Effector memory CD8-positive, alpha-beta T cell (primary cell): ENCODE measurements at regions not wholly inside any gene's neighbourhood (a gene's known extent, or its start where the extent isn't known, plus 50 kb on each side); places are given as distances from the start of the nearest gene placed in this dataset.

Source experiments
- ATAC-seq: fragments of 150-1000 bp; cut with Tn5 transposase; replicated peaks from 2 replicates; pipeline ENCODE4 v1.10.0; 2021; ENCODE audit warnings: mild to moderate bottlenecking, moderate library complexity
- DNase-seq, 3 experiments: peaks; one replicate each; pipeline ENCODE4 v3.0.0; 2021
- H3K27ac Mint-ChIP-seq, 2 donors: one replicate each; pipeline ENCODE4 v1.8.0; 2022; ENCODE audit warnings: mild to moderate bottlenecking in 2 of 2, mixed read lengths in 2 of 2, moderate library complexity in 2 of 2
- H3K27me3 Mint-ChIP-seq, 2 donors: one replicate each; pipeline ENCODE4 v1.8.0; 2022; ENCODE audit warnings: mixed read lengths in 2 of 2
- H3K36me3 Mint-ChIP-seq: one replicate; pipeline ENCODE4 v1.8.0; 2022; ENCODE audit warnings: mild to moderate bottlenecking, moderate library complexity, mixed read lengths; ENCODE audit not compliant: insufficient read depth
- H3K4me1 Mint-ChIP-seq, 2 donors: one replicate each; pipeline ENCODE4 v1.8.0; 2022; ENCODE audit warnings: low read depth in 2 of 2, mixed read lengths in 2 of 2
- H3K4me3 Mint-ChIP-seq, 2 donors: one replicate each; pipeline ENCODE4 v1.8.0; 2022; ENCODE audit warnings: mild to moderate bottlenecking in 2 of 2, mixed read lengths in 2 of 2, moderate library complexity in 2 of 2
- H3K9me3 Mint-ChIP-seq, 2 donors: one replicate each; pipeline ENCODE4 v1.8.0; 2022; ENCODE audit warnings: mixed read lengths in 2 of 2

DNA sequence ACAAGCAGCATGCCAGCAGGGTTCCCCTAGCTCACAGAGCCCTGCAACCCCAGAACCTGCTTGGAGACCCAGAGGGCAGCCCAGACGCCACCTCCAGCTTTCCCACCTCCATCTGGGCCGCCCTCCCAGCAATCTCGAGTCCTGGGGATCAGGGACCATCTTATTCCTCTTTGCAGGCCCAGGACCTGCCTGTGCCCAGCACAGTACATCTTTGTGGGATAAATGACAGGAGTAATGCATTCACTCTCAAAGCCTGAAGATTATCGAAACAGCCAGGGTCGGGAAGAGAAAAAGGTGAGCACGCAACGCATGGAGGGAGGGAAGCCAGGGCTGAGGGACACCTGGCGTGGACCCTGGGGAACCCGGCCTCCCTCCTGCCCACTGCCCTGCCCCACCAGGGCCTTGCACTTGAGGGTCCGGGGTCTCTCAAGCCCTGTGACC, 144.1 kb downstream of the NDUFA10 start:
- peak overlapping the region in 1 of 2 donors; percentile 35 for H3K27ac Mint-ChIP-seq
- DNase-seq = no peak
- H3K4me3 Mint-ChIP-seq = no peak overlapping the region
- ATAC-seq = no peak
- H3K27me3 Mint-ChIP-seq = peaks cover 16 to 36% of the 10 kb centered on the region in 2 donors
- H3K4me1 Mint-ChIP-seq = peaks cover 5 to 8% of the 10 kb centered on the region in 2 donors
- H3K9me3 Mint-ChIP-seq = peaks cover 0 to 18% of the 10 kb centered on the region in 2 donors
- no peaks in the 10 kb centered on the region for H3K36me3 Mint-ChIP-seq

GRCh38 chr2:239880396-239880795, 144.7 kb downstream of the NDUFA10 start:
- H3K4me3 Mint-ChIP-seq = no peak overlapping the region
- H3K36me3 Mint-ChIP-seq = no peaks in the 10 kb centered on the region
- H3K27me3 Mint-ChIP-seq = peaks cover 22 to 43% of the 10 kb centered on the region in 2 donors
- peaks cover 5 to 8% of the 10 kb centered on the region in 2 donors for H3K4me1 Mint-ChIP-seq
- DNase-seq = no peak
- ATAC-seq = no peak
- H3K27ac Mint-ChIP-seq = no peak overlapping the region
- peaks cover 0 to 13% of the 10 kb centered on the region in 2 donors for H3K9me3 Mint-ChIP-seq

GRCh38 chr2:239879423-239880084, 145.6 kb downstream of the NDUFA10 start:
- Mint-ChIP-seq H3K4me3 (no peak overlapping the region), H3K27ac (peak overlapping the region in 1 of 2 donors; percentile 51), H3K27me3 (peaks cover 25 to 51% of the 10 kb centered on the region in 2 donors), H3K36me3 (no peaks in the 10 kb centered on the region), H3K9me3 (peaks cover 0 to 6% of the 10 kb centered on the region in 2 donors), H3K4me1 (peaks cover 5 to 9% of the 10 kb centered on the region in 2 donors)
- DNase-seq = no peak
- ATAC-seq = no peak

DNA sequence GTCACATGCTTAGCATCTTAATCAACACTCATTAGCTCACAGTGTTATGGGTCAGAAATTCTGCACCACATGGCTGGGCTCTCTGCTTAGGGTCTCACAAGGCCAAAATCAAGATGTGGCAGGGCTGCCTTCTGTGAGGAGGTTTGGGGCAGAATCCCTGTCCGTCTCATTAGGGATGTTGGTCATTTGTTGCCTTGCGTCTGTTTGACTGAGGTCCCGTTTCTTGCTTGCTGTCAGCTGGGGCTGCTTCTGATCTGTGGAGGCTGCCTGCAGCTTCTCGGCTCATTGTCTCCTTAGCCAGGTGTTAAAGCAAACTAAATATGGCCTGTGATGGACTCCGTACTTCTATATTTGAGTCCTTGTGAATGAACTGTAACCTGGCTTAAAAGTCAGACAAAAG, 146.5 kb downstream of the NDUFA10 start:
- Mint-ChIP-seq H3K4me3 (no peak overlapping the region), H3K27me3 (peaks cover 27 to 59% of the 10 kb centered on the region in 2 donors), H3K9me3 (no peaks in the 10 kb centered on the region), H3K4me1 (peaks cover 5 to 10% of the 10 kb centered on the region in 2 donors), H3K27ac (no peak overlapping the region), H3K36me3 (no peaks in the 10 kb centered on the region)
- DNase-seq (no peak), ATAC-seq (no peak)

GRCh38 chr2:239876948-239877289, 148.2 kb downstream of the NDUFA10 start:
- H3K9me3 Mint-ChIP-seq = no peaks in the 10 kb centered on the region
- no peaks in the 10 kb centered on the region for H3K36me3 Mint-ChIP-seq
- ATAC-seq (no peak), DNase-seq (no peak)
- peaks cover 24 to 51% of the 10 kb centered on the region in 2 donors for H3K27me3 Mint-ChIP-seq
- H3K4me1 Mint-ChIP-seq = peaks cover 0 to 5% of the 10 kb centered on the region in 2 donors
- H3K4me3 Mint-ChIP-seq = no peak overlapping the region
- no peak overlapping the region for H3K27ac Mint-ChIP-seq

DNA sequence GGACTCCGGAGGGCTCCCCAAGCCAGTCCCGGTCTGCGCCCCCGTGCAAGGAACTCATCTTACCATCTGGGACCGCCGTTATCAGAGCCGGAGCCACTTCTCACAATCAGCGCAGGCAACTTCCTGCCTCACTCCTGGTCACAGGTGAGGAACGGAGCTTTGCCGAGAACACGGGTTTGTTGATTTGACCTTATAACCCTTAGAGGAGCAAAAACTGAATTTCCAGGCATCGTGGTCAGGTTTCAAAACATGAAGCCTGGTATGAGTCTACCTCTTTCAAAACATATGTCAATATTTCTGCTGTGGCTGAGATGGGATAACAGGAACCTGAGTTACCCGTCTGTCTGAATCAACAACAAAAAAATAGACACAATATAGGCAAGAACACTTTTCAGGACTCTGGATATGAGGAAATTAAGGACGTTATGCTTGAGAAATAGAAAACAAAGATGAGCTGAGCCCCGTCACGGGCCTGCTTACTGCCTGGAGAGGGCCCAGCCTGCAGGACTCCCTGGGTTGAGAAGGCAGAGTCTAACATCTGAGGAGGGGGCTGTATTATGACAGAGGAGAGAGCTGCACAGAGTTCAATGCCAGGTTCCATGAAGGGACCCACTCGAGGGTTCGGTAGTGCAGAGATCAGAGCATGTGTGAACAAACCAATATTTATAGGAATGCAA, 148.7 kb downstream of the NDUFA10 start:
- Mint-ChIP-seq H3K27ac (no peak overlapping the region), H3K4me1 (peaks cover 0 to 4% of the 10 kb centered on the region in 2 donors), H3K36me3 (no peaks in the 10 kb centered on the region), H3K27me3 (peaks cover 18 to 46% of the 10 kb centered on the region in 2 donors), H3K9me3 (no peaks in the 10 kb centered on the region), H3K4me3 (no peak overlapping the region)
- ATAC-seq (no peak), DNase-seq (no peak)

GRCh38 chr2:239874636-239875356, 150.3 kb downstream of the NDUFA10 start:
- Mint-ChIP-seq H3K4me1 (peaks cover 0 to 3% of the 10 kb centered on the region in 2 donors), H3K9me3 (no peaks in the 10 kb centered on the region), H3K4me3 (no peak overlapping the region), H3K27me3 (peaks cover 18 to 38% of the 10 kb centered on the region in 2 donors), H3K27ac (no peak overlapping the region), H3K36me3 (no peaks in the 10 kb centered on the region)
- no peak for DNase-seq
- no peak for ATAC-seq

GRCh38 chr2:239873656-239874635, 151.2 kb downstream of the NDUFA10 start:
- Mint-ChIP-seq H3K27ac (no peak overlapping the region), H3K27me3 (peaks cover 18 to 38% of the 10 kb centered on the region in 2 donors), H3K4me1 (peaks cover 0 to 1% of the 10 kb centered on the region in 2 donors), H3K36me3 (no peaks in the 10 kb centered on the region), H3K9me3 (no peaks in the 10 kb centered on the region), H3K4me3 (no peak overlapping the region)
- no peak for ATAC-seq
- DNase-seq = no peak

DNA sequence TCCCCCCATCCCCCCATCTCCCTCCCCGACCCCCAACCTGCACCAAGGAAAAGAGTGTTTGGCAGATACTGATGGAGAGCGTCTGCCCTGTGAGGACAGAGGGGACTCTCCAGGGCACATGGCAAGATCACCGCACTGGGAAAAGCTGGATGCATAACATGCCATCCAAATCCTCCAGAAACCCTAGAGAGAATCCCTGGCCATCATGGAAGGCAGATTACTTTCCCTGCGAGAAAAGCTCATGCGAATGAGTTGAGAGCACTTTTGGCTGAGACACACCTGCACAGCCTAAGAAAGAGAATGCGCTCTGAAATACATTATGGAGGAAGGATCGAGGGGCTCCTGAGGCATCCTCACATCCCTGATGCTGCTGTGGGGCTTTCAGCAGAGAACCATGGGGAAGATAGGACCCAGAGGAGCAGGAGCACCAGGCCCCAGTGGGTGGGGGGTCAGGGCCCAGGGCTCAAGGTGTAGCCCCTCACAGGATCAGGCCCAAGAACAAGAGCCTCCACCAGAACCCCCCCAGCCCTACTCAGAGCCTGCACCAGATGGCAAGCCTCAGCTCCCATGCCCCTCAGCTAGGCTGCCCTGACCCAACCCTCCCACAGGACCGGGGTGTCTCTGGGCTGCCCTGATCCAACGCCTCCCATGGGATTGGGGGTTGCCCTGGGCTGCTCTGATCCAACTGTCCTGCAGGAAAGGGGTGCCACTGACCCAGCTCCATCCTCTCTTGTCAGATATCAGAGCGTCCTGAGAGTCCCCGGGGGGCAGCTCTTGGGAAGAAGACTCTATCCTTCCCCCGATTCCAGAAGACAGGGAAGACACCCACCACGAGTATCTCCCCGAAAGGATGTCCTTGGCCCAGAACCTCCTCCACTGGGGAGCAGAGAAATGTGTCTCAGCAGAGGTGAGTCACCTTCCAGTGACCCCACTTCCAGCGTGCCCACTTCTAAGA, 153.4 kb downstream of the NDUFA10 start:
- ATAC-seq (no peak), DNase-seq (no peak)
- Mint-ChIP-seq H3K27me3 (peaks cover 18 to 30% of the 10 kb centered on the region in 2 donors), H3K4me3 (no peak overlapping the region), H3K4me1 (peaks cover 0 to 1% of the 10 kb centered on the region in 2 donors), H3K27ac (no peak overlapping the region), H3K9me3 (no peaks in the 10 kb centered on the region), H3K36me3 (no peaks in the 10 kb centered on the region)

DNA sequence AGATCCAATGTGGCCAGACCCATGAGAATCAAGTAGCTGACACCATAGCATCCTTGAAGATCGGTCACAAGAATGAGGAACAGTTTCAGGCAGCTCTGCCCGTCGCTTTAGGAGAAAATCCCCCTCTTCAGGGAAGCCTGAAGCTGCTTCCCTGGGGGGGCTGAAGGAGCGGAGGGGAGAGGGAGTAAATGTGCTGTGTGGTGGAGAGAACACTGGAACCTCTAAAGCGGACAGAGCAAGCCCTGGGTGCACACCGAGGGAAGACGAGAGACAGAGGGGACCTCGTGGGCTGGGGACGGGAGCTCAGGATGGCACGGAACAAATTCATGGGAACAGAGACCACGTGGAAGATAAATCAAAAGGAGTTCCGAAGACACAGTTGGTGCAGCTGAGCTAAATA, 154.3 kb downstream of the NDUFA10 start:
- Mint-ChIP-seq H3K27me3 (peaks cover 17 to 21% of the 10 kb centered on the region in 2 donors), H3K9me3 (no peaks in the 10 kb centered on the region), H3K27ac (no peak overlapping the region), H3K4me3 (no peak overlapping the region), H3K4me1 (peaks cover 0 to 1% of the 10 kb centered on the region in 2 donors), H3K36me3 (no peaks in the 10 kb centered on the region)
- no peak for DNase-seq
- no peak for ATAC-seq

DNA sequence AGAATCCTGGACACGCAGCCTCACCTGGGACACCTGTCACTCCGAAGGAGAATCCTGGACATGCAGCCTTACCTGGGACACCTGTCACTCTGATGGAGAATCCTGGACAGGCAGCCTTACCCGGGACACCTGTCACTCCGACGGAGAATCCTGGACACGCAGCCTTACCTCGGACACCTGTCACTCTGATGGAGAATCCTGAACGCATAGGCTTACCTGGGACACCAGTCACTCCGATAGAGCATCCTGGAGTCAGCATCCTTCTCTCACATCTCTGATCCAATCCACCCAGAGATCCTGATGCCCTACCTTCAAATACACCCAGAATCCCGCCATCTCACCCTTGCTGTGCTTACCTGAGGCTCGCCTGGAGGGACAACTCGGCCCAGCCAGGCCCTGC, 154.9 kb downstream of the NDUFA10 start:
- DNase-seq (no peak), ATAC-seq (no peak)
- H3K9me3 Mint-ChIP-seq = no peaks in the 10 kb centered on the region
- no peak overlapping the region for H3K27ac Mint-ChIP-seq
- H3K4me1 Mint-ChIP-seq = peaks cover 0 to 1% of the 10 kb centered on the region in 2 donors
- no peak overlapping the region for H3K4me3 Mint-ChIP-seq
- no peaks in the 10 kb centered on the region for H3K36me3 Mint-ChIP-seq
- peaks cover 11 to 15% of the 10 kb centered on the region in 2 donors for H3K27me3 Mint-ChIP-seq
